ENCODE measurements at regions not wholly inside any gene's neighbourhood (a gene's known extent, or its start where the extent isn't known, plus 50 kb on each side); places are given as distances from the start of the nearest gene placed in this dataset.
"Not testable (repeated sequence)": the region's sequence is repeated elsewhere in the genome, so short reads cannot be mapped to it uniquely, and the experiment has no call there.

DNA sequence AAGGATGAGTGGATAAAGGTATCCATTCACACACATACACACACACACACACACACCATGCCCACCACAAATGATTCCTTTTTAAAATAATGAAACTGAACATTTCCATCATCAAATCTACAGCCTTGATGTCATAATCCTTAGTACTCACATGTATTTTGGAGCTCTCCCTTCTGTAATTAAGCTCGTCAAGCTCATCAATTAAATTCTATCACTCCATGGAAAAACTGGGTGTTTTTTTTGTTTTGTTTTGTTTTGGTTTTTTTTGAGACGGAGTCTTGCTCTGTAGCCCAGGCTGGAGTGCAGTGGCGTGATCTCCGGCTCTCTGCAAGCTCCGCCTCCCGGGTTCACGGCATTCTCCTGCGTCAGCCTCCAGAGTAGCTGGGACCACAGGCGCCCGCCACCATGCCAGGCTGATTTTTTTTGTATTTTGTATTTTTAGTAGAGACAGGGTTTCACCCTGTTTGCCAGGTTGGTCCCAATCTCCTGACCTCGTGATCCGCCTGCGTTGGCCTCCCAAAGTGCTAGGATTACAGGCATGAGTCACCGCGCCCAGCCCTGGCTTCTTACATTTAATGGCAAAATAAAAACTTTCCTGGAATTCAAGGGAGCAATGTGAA lies 78.6 kb upstream of the RGPD4 start:
- TF ChIP-seq, protein P1, sequence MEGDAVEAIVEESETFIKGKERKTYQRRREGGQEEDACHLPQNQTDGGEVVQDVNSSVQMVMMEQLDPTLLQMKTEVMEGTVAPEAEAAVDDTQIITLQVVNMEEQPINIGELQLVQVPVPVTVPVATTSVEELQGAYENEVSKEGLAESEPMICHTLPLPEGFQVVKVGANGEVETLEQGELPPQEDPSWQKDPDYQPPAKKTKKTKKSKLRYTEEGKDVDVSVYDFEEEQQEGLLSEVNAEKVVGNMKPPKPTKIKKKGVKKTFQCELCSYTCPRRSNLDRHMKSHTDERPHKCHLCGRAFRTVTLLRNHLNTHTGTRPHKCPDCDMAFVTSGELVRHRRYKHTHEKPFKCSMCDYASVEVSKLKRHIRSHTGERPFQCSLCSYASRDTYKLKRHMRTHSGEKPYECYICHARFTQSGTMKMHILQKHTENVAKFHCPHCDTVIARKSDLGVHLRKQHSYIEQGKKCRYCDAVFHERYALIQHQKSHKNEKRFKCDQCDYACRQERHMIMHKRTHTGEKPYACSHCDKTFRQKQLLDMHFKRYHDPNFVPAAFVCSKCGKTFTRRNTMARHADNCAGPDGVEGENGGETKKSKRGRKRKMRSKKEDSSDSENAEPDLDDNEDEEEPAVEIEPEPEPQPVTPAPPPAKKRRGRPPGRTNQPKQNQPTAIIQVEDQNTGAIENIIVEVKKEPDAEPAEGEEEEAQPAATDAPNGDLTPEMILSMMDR (IDR thresholded peaks at IDR 0.05), result no peak
- H3K9me3 ChIP-seq, result no peaks in the 10 kb centered on the region

DNA sequence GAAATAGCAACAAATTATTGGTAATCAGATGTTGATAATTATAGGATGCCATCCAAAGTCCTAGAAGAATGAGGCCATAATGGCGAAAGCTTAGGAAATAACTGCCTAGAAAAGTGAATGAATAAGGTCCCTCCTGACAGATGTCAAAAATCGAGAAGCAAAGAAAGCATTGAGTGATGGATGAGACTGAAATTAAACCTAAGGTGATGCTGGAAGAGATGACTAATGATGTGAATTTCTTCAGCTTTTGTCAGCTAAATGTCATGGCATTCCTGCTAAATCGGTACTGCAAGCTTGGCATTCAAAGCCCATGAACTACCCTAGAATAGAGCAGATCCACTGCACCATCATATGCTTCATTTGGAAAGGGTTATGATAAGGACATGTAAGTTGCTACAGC lies 74.8 kb upstream of the RGPD4 start:
- no peaks in the 10 kb centered on the region for H3K9me3 ChIP-seq
- H3K4me1 ChIP-seq, result no peaks in the 10 kb centered on the region
- H3K27ac ChIP-seq, result no peak overlapping the region
- TF ChIP-seq, protein P1 (IDR thresholded peaks at IDR 0.05), result no peak
- intact Hi-C loops (cut with DNase I), result no loop called here
- no peaks in the 10 kb centered on the region for H3K27me3 ChIP-seq
- no peaks in the 10 kb centered on the region for H3K36me3 ChIP-seq
- DNase-seq (ENCODE audit: low spot score in 2 of 2), result no peak
- H3K4me3 ChIP-seq, result no peak overlapping the region

More for the DNA sequence above, 78.6 kb upstream of the RGPD4 start:
- intact Hi-C loops (cut with DNase I), result no loop called here
- no peaks in the 10 kb centered on the region for H3K36me3 ChIP-seq
- no peaks in the 10 kb centered on the region for H3K4me1 ChIP-seq
- no peaks in the 10 kb centered on the region for H3K27me3 ChIP-seq
- no peak overlapping the region for H3K4me3 ChIP-seq
- H3K27ac ChIP-seq, result no peak overlapping the region
- DNase-seq (ENCODE audit: low spot score in 2 of 2), result no peak

DNA sequence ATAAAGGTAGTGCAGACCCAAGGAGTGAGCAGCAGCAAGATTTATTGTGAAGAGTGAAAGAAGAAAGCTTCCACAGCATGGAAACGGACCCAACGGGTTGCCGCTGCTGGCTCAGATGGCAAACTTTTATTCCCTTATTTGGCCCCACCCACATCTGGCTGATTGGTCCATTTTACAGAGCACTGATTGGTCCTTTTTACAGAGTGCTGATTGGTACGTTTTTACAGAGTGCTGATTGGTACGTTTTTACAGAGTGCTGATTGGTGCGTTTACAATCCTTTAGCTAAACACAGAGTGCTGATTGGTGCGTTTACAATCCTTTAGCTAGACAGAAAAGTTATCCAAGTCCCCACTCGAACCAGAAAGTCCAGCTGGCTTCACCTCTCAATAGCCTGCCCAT lies 72.9 kb upstream of the RGPD4 start:
- H3K4me3 ChIP-seq; intact Hi-C loops (cut with DNase I); DNase-seq (ENCODE audit: low spot score in 2 of 2); H3K4me1 ChIP-seq; H3K9me3 ChIP-seq; H3K36me3 ChIP-seq; H3K27ac ChIP-seq; H3K27me3 ChIP-seq: not testable (repeated sequence)

DNA sequence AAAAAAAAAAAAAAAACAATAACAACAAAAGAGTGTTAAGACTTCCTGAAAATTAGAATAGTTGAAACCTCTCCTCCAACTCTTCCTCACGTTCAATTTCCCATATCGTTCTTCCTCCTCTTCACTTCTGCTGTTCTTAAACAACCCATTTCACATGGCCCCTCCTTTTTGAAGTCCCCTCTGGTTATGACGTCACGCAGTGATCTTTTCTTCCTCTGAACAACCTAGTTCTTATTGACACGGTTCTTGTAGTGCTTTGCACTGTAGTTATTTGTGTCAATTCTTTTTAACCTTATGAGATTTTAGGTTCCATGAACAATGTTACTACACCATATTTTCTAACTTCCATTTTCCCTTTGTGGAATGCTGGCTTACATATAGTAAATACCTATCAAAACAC lies 69.5 kb upstream of the RGPD4 start:
- no peaks in the 10 kb centered on the region for H3K27me3 ChIP-seq
- TF ChIP-seq, protein P1 (IDR thresholded peaks at IDR 0.05), result no peak
- no peaks in the 10 kb centered on the region for H3K36me3 ChIP-seq
- DNase-seq (ENCODE audit: low spot score in 2 of 2), result no peak
- no peaks in the 10 kb centered on the region for H3K4me1 ChIP-seq
- intact Hi-C loops (cut with DNase I), result no loop called here
- no peak overlapping the region for H3K4me3 ChIP-seq
- H3K9me3 ChIP-seq, result no peaks in the 10 kb centered on the region
- H3K27ac ChIP-seq, result no peak overlapping the region

DNA sequence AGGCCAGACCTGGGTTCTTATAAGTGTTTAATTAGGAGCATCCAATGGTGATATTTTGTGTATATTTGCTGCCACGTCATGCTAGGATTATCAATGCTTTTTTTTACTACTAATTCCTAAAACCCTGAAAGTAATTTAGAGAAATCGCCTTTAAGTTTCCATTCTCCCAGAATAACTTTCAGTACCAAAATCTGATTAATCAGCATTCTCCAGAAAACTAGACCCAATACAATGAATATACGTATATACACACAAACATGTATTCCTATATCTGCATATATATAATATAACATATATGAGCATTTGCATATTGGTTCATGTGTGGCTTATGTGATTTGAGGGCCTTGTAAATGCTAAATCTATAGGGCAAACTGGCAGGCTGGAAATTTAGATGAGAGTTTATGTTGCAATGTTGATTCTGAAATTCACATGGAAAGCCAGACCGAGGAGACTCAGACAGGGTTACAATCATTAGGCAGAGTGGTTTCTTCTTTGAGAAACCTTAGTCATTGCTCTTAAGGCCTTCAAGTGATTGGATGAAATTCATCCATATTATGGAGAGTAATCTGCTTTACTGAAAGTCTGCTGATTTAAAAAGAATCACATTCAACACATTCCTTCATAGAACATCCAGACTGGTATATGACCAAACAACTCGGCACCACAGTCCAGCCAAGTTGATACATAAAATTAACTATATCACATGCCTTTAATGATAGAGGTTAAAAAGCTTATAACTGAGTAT lies 65.9 kb upstream of the RGPD4 start:
- TF ChIP-seq, protein P1 (IDR thresholded peaks at IDR 0.05), result no peak
- H3K36me3 ChIP-seq, result no peaks in the 10 kb centered on the region
- no peak for DNase-seq (ENCODE audit: low spot score in 2 of 2)
- intact Hi-C loops (cut with DNase I), result no loop called here
- H3K4me3 ChIP-seq, result no peak overlapping the region
- H3K27me3 ChIP-seq, result no peaks in the 10 kb centered on the region
- H3K4me1 ChIP-seq, result no peaks in the 10 kb centered on the region
- H3K27ac ChIP-seq, result no peak overlapping the region
- no peaks in the 10 kb centered on the region for H3K9me3 ChIP-seq

DNA sequence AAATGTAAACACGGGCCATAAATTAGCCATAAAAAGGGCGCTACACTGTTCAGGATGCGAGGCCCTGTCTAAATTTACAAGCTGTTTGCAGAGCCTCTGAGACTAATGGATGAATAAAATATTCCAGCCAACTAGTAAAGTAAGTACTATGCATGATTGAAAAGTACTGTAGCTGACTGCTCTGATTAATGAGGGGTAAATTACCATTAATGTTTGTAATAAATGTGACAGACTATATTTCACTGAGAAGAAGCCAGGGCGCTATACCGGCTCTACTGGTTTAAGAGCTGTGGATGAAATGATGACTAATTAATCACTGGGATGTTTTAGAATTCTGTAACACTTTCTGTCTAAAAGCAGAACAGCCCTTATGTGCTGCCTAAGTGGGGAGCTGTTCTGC lies 54.3 kb upstream of the RGPD4 start:
- H3K4me3 ChIP-seq, result no peak overlapping the region
- H3K36me3 ChIP-seq, result no peaks in the 10 kb centered on the region
- no peak for DNase-seq (ENCODE audit: low spot score in 2 of 2)
- H3K27ac ChIP-seq, result no peak overlapping the region
- intact Hi-C loops (cut with DNase I), result no loop called here
- H3K9me3 ChIP-seq, result no peaks in the 10 kb centered on the region
- H3K4me1 ChIP-seq, result no peaks in the 10 kb centered on the region
- H3K27me3 ChIP-seq, result no peaks in the 10 kb centered on the region
- TF ChIP-seq, protein P1 (IDR thresholded peaks at IDR 0.05), result no peak
